ENCODE measurements at regions not wholly inside any gene's neighbourhood (a gene's known extent, or its start where the extent isn't known, plus 50 kb on each side); places are given as distances from the start of the nearest gene placed in this dataset.

DNA sequence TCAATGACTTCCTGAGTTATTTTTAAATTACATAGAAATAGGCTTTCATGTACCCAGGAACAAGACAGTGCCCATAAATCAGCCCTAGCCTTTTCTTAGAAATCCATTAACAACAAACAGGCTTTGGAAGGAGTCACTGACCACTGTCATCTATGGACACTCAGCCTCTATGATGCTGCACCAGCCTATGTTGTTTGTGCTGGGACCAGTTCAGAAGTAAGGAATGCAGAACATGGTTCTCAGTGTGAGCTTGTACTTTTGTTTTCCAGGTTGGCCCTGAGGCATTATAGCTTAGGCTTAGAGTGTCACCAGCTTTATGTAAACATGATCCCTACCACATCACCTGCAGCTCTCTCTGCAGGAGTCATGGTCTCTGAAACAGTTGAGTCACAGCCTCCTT, 335.7 kb upstream of the CDH7 start:
- TF ChIP-seq, protein P1, sequence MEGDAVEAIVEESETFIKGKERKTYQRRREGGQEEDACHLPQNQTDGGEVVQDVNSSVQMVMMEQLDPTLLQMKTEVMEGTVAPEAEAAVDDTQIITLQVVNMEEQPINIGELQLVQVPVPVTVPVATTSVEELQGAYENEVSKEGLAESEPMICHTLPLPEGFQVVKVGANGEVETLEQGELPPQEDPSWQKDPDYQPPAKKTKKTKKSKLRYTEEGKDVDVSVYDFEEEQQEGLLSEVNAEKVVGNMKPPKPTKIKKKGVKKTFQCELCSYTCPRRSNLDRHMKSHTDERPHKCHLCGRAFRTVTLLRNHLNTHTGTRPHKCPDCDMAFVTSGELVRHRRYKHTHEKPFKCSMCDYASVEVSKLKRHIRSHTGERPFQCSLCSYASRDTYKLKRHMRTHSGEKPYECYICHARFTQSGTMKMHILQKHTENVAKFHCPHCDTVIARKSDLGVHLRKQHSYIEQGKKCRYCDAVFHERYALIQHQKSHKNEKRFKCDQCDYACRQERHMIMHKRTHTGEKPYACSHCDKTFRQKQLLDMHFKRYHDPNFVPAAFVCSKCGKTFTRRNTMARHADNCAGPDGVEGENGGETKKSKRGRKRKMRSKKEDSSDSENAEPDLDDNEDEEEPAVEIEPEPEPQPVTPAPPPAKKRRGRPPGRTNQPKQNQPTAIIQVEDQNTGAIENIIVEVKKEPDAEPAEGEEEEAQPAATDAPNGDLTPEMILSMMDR (IDR thresholded peaks at IDR 0.05; ENCODE audit: poor library complexity) = no peak
- TF ChIP-seq EZH2 (IDR thresholded peaks at IDR 0.05; ENCODE audit: borderline replicate concordance) (no peak), EZH2phosphoT487 (IDR thresholded peaks at IDR 0.05; ENCODE audit: low read depth, severe bottlenecking, unreplicated experiment) (no peak)

Data from hepatocyte (in vitro differentiated cells).